ENCODE measurements at regions not wholly inside any gene's neighbourhood (a gene's known extent, or its start where the extent isn't known, plus 50 kb on each side); places are given as distances from the start of the nearest gene placed in this dataset.

DNA sequence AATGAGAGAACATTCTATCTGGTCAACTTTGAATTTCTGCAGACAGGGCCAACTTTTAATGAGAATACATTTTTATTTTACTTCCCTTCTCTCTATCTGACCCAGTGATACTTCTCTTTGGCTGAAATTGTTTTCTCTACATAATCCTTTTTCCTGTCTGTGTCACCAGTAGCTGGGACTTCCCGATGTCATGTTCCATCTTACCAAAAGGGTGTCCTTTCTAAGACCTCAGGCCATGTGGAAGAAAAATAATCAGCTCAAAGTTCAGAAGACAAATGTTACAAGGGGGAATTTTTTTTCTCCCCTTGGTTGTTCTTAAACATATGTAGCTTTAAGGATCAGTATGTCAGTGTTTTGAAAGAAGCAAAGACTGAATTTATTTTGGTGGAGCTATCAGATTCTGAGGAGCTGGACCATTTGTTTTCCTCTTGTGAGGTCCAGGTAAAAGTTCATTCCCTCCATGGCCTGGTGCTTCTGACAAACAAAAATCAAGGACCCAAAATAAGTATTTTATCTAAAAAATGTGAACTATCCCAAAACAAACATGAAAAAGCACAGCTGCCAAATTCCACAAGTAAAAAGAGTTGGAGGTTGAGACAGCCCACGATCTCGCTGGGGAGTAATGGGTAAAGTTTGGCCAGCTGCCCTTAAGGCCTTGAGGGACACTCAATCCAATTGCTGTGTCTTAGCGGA lies 859.4 kb upstream of the NR2F2 start:
- Histone ChIP-seq H4K20me1 (ENCODE audit: control insufficient read depth, extremely low read depth, insufficient read depth, low read length) (no peaks in the 10 kb centered on the region), H3K79me2 (ENCODE audit: control insufficient read depth, insufficient read depth, low read length) (no peaks in the 10 kb centered on the region), H3K4me1 (ENCODE audit: control insufficient read depth, extremely low read depth, insufficient read depth, low read length) (no peaks in the 10 kb centered on the region), H3K27ac (ENCODE audit: control insufficient read depth, insufficient read depth, low read length) (no peak overlapping the region), H3K27me3 (ENCODE audit: control insufficient read depth, extremely low read depth, insufficient read depth, low read length) (no peaks in the 10 kb centered on the region), H3K9me1 (ENCODE audit: control insufficient read depth, extremely low read depth, insufficient read depth, low read length) (no peaks in the 10 kb centered on the region), H2AFZ (ENCODE audit: control insufficient read depth, low read length) (no peak overlapping the region), H3K4me2 (ENCODE audit: control insufficient read depth, extremely low read depth, insufficient read depth, low read depth, low read length) (no peak overlapping the region), H3K9ac (ENCODE audit: control insufficient read depth, extremely low read depth, insufficient read depth, low read length) (no peak overlapping the region), H3K36me3 (ENCODE audit: control insufficient read depth in 2 of 2, extremely low read depth in 1 of 2, insufficient read depth in 2 of 2, low read length in 2 of 2) (no peaks in the 10 kb centered on the region), H3K9me3 (ENCODE audit: control insufficient read depth, low read depth, low read length) (no peaks in the 10 kb centered on the region), H3K4me3 (ENCODE audit: control insufficient read depth in 2 of 3, extremely low read depth in 1 of 3, insufficient read depth in 2 of 3, low read depth in 1 of 3, low read length in 3 of 3) (no peak overlapping the region)
- TF ChIP-seq EZH2 (IDR thresholded peaks at IDR 0.05; ENCODE audit: low read length), result no peak
- TF ChIP-seq, protein P1, sequence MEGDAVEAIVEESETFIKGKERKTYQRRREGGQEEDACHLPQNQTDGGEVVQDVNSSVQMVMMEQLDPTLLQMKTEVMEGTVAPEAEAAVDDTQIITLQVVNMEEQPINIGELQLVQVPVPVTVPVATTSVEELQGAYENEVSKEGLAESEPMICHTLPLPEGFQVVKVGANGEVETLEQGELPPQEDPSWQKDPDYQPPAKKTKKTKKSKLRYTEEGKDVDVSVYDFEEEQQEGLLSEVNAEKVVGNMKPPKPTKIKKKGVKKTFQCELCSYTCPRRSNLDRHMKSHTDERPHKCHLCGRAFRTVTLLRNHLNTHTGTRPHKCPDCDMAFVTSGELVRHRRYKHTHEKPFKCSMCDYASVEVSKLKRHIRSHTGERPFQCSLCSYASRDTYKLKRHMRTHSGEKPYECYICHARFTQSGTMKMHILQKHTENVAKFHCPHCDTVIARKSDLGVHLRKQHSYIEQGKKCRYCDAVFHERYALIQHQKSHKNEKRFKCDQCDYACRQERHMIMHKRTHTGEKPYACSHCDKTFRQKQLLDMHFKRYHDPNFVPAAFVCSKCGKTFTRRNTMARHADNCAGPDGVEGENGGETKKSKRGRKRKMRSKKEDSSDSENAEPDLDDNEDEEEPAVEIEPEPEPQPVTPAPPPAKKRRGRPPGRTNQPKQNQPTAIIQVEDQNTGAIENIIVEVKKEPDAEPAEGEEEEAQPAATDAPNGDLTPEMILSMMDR (optimal IDR thresholded peaks at IDR 0.05 in 1 of 3, IDR thresholded peaks at IDR 0.05 in 1 of 3, conservative IDR thresholded peaks at IDR 0.05 in 1 of 3; ENCODE audit: extremely low read depth in 1 of 3, insufficient read depth in 2 of 3, low read length in 3 of 3), result no peak
- DNase-seq (ENCODE audit: low read depth, low spot score) (no peak), FAIRE-seq (no peak)
- dilution Hi-C loops (cut with MboI; ENCODE audit: extremely low pct_ligation_motif_present, low sequenced_read_pairs), result no loop called here

DNA sequence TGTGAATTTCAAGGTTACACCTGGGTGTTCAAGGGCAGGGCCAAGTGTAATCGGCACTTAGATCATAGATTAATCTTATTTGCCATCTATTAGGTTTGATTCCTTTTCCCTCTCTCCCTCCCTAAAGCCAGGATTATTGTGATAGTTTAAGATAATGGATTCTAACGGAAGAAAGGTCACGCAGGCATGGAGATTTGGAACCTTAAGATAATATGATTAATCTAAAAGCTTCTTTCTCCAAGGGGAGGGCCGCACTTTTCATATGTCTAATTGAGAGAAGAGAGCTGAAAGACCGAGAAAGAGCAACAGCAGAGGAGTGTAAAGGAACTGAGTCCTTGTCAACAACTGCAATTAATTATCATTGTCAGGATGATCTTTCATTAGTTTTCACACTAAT lies 858.8 kb upstream of the NR2F2 start:
- Histone ChIP-seq H3K36me3 (ENCODE audit: control insufficient read depth in 2 of 2, extremely low read depth in 1 of 2, insufficient read depth in 2 of 2, low read length in 2 of 2) (no peaks in the 10 kb centered on the region), H3K4me2 (ENCODE audit: control insufficient read depth, extremely low read depth, insufficient read depth, low read depth, low read length) (no peak overlapping the region), H2AFZ (ENCODE audit: control insufficient read depth, low read length) (no peak overlapping the region), H3K9me3 (ENCODE audit: control insufficient read depth, low read depth, low read length) (no peaks in the 10 kb centered on the region), H3K4me1 (ENCODE audit: control insufficient read depth, extremely low read depth, insufficient read depth, low read length) (no peaks in the 10 kb centered on the region), H3K9ac (ENCODE audit: control insufficient read depth, extremely low read depth, insufficient read depth, low read length) (no peak overlapping the region), H3K27ac (ENCODE audit: control insufficient read depth, insufficient read depth, low read length) (no peak overlapping the region), H4K20me1 (ENCODE audit: control insufficient read depth, extremely low read depth, insufficient read depth, low read length) (no peaks in the 10 kb centered on the region), H3K79me2 (ENCODE audit: control insufficient read depth, insufficient read depth, low read length) (no peaks in the 10 kb centered on the region), H3K4me3 (ENCODE audit: control insufficient read depth in 2 of 3, extremely low read depth in 1 of 3, insufficient read depth in 2 of 3, low read depth in 1 of 3, low read length in 3 of 3) (no peak overlapping the region), H3K9me1 (ENCODE audit: control insufficient read depth, extremely low read depth, insufficient read depth, low read length) (no peaks in the 10 kb centered on the region), H3K27me3 (ENCODE audit: control insufficient read depth, extremely low read depth, insufficient read depth, low read length) (no peaks in the 10 kb centered on the region)
- dilution Hi-C loops (cut with MboI; ENCODE audit: extremely low pct_ligation_motif_present, low sequenced_read_pairs), result no loop called here
- DNase-seq (ENCODE audit: low read depth, low spot score) (no peak), FAIRE-seq (no peak)
- TF ChIP-seq, protein P1 (optimal IDR thresholded peaks at IDR 0.05 in 1 of 3, IDR thresholded peaks at IDR 0.05 in 1 of 3, conservative IDR thresholded peaks at IDR 0.05 in 1 of 3; ENCODE audit: extremely low read depth in 1 of 3, insufficient read depth in 2 of 3, low read length in 3 of 3), result no peak
- TF ChIP-seq EZH2 (IDR thresholded peaks at IDR 0.05; ENCODE audit: low read length), result no peak

All from keratinocyte (primary cell).